Adrenal gland (tissue), 9 donors: ENCODE measurements at regions not wholly inside any gene's neighbourhood (a gene's known extent, or its start where the extent isn't known, plus 50 kb on each side); places are given as distances from the start of the nearest gene placed in this dataset.

Experiments
- DNase-seq, 7 donors: peaks; one replicate each; pipeline ENCODE4 v3.0.0-alpha.2; 2019 to 2020
- H3K27ac ChIP-seq, 5 donors: fragments of 200-600 bp; sonication (generic) in 4 of 5; 1 replicate in 3 of 5; 2 replicates in 2 of 5; pipeline versions ENCODE4 v1.5.1 to v1.8.0; 2016 to 2020; ENCODE audit warnings: mild to moderate bottlenecking in 1 of 5
- H3K27me3 ChIP-seq: fragments of 200-600 bp; 2 replicates; pipeline ENCODE4 v1.8.0; 2021
- H3K36me3 ChIP-seq, 2 donors: fragments of 200-600 bp; replicated peaks in 1 of 2; 1 replicate in 1 of 2; 2 replicates in 1 of 2; pipeline versions ENCODE4 v1.5.1 to v1.8.0; 2018 to 2022
- H3K4me1 ChIP-seq, 2 donors: fragments of 200-600 bp; replicated peaks in 1 of 2; 1 replicate in 1 of 2; 2 replicates in 1 of 2; pipeline versions ENCODE4 v1.5.1 to v1.8.0; 2018 to 2021
- H3K4me3 ChIP-seq, 4 donors: fragments of 200-600 bp; sonication (generic) in 3 of 4; one replicate each; pipeline ENCODE4 v1.5.1; 2016 to 2018
- H3K9me3 ChIP-seq, 3 donors: fragments of 200-600 bp; sonication (generic) in 1 of 3; replicated peaks in 1 of 3; 1 replicate in 2 of 3; 2 replicates in 1 of 3; pipeline versions ENCODE4 v1.5.1 to v1.8.0; 2016 to 2021
- POLR2A ChIP-seq, 2 donors: fragments of 450-650 bp; IDR thresholded peaks; one replicate each; pipeline ENCODE4 v1.6.1; 2017; ENCODE audit warnings: antibody characterized with exemption in 2 of 2, mild to moderate bottlenecking in 2 of 2, moderate library complexity in 1 of 2
- WGBS, 4 donors: extraction: QIAGEN DNeasy Blood & Tissue Kit in 2 of 4; methylation state at CpG; one replicate each; pipeline versions ENCODE4 v1.1.5 to v1.1.7; 2013 to 2017; 5-methylcytosine and 5-hydroxymethylcytosine counted together
- intact Hi-C, 2 donors: fragments of 100-400 bp; cut with DNase I; formaldehyde crosslinking; loops; one replicate each; pipeline versions ENCODE4 v1.14.1 to v1.15.0; 2022 to 2023
- TF ChIP-seq, protein P1 (sequence below), 6 experiments: fragments of 450-650 bp in 4 of 6; fragments of 200-600 bp in 2 of 6; sonication (generic) in 1 of 6; IDR thresholded peaks; 1 replicate in 5 of 6; 2 replicates in 1 of 6; pipeline versions ENCODE4 v1.5.1 to v1.8.0; 2016 to 2021; ENCODE audit warnings: antibody characterized with exemption in 6 of 6, mild to moderate bottlenecking in 2 of 6, moderate library complexity in 1 of 6
- donor health status: healthy with polysubstance abuse.
- donor health status: Bipolar disorder and iron deficiency.
- donor health status: DM: yes; HTN: yes; CAD: no.
- donor health status: DM: no; HTN: no; CAD: no.
- donor health status: DM: no; HTN: no; CAD: no.

DNA sequence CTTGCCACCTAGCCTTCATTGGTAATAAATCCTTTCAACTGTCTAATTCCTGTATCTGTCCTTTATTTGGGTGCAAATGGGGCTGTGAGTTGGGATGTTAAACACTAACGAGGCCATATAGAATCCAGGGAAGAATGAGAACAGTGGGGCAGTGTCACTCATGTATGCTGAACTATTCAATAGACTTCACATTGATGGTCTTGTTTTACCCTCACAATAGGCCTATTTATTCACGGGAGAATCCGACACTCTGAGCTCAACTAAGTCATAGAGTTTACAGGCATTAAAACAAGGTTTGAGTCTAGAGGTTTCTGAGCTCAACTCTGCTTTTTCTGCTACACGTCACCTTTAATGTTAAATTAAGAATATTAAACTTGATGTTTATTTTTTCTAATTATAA lies 421.6 kb downstream of the SOX11 start:
- H3K27me3 ChIP-seq: no peaks in the 10 kb centered on the region
- H3K36me3 ChIP-seq: no peaks in the 10 kb centered on the region

DNA sequence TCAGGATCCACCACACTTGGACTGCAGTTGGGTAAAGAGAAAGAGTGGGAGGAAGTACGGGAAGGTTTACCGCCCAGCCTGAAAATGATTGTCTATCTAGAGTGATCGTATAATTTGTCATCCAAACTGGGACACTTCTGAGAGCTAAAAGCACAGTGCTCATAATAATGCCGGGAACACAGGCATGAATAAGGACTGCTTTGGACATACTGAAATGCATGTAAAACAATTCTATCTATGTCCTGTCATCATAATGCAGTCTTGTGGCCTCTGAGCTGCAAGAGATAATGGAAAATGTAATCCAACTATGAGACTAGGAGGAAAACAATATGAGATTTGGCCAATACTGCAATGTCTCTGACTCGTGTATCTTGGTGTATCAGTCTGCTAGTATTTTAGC lies 435.5 kb downstream of the SOX11 start:
- TF ChIP-seq, protein P1, sequence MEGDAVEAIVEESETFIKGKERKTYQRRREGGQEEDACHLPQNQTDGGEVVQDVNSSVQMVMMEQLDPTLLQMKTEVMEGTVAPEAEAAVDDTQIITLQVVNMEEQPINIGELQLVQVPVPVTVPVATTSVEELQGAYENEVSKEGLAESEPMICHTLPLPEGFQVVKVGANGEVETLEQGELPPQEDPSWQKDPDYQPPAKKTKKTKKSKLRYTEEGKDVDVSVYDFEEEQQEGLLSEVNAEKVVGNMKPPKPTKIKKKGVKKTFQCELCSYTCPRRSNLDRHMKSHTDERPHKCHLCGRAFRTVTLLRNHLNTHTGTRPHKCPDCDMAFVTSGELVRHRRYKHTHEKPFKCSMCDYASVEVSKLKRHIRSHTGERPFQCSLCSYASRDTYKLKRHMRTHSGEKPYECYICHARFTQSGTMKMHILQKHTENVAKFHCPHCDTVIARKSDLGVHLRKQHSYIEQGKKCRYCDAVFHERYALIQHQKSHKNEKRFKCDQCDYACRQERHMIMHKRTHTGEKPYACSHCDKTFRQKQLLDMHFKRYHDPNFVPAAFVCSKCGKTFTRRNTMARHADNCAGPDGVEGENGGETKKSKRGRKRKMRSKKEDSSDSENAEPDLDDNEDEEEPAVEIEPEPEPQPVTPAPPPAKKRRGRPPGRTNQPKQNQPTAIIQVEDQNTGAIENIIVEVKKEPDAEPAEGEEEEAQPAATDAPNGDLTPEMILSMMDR (IDR thresholded peaks at IDR 0.05): no peak
- no peak for TF ChIP-seq POLR2A (IDR thresholded peaks at IDR 0.05)
- Histone ChIP-seq H3K27me3 (no peaks in the 10 kb centered on the region), H3K36me3 (no peaks in the 10 kb centered on the region), H3K4me3 (no peak overlapping the region), H3K9me3 (no peaks in the 10 kb centered on the region), H3K27ac (no peak overlapping the region), H3K4me1 (no peaks in the 10 kb centered on the region)
- WGBS, 4 donors: 83 to 91% (median 85%) methylated on average over 5 of the region's 5 CpGs
- DNase-seq: no peak
- intact Hi-C loops: no loop called here

More for the DNA sequence above, 421.6 kb downstream of the SOX11 start:
- DNase-seq: no peak
- TF ChIP-seq, protein P1 (IDR thresholded peaks at IDR 0.05): no peak
- no peak for TF ChIP-seq POLR2A (IDR thresholded peaks at IDR 0.05)
- WGBS, 4 donors: 78 to 89% (median 82%) methylated on average over 4 of the region's 4 CpGs
- intact Hi-C loops: no loop called here
- Histone ChIP-seq H3K27ac (no peak overlapping the region), H3K4me3 (no peak overlapping the region), H3K9me3 (peaks cover 0 to 5% (median 0%) of the 10 kb centered on the region in 3 donors), H3K4me1 (no peaks in the 10 kb centered on the region)

DNA sequence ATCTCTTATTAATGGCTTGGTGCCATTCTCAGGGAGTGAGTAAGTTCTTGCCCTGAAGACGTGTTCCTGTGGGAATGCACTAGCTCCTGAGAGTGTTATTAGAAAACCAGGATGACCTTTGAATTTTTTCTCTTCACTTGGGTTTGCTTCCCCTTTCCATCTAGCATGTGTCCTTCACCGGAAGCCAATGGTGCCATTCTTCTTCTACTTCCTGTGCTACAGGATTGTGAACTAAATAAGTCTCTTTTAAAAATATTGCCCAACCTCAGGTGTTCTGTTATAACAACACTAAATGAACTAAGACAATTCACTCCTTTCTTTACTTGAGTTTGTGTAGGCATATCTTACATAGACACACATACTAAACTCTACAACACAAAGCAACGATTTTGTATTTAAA lies 447.0 kb downstream of the SOX11 start:
- Histone ChIP-seq H3K4me1 (no peaks in the 10 kb centered on the region), H3K9me3 (peaks cover 0 to 3% (median 0%) of the 10 kb centered on the region in 3 donors), H3K36me3 (no peaks in the 10 kb centered on the region), H3K27ac (no peak overlapping the region), H3K4me3 (no peak overlapping the region), H3K27me3 (no peaks in the 10 kb centered on the region)
- no peak for DNase-seq
- WGBS, 4 donors: 74 to 82% (median 78%) methylated on average over 3 of the region's 3 CpGs
- no peak for TF ChIP-seq POLR2A (IDR thresholded peaks at IDR 0.05)
- TF ChIP-seq, protein P1 (IDR thresholded peaks at IDR 0.05): no peak
- intact Hi-C loops: no loop called here

DNA sequence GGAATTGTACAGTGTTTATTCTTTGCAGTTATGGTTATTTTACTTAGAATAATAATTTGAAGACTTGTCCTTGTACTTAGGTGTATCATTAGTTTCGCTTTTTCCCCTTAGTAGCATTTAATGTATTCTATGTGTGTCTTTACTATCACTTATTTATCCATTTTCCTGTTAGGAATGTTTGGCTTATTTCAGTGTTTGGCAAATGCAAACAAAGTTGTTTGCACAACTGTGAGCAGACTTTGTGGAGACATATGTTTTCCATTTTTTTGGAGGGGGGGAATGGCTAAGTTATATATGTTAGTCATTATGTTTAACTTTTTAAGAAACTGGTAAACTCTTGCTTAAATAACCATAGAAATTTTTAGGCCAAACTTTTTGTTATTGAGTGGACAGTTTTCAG lies 447.7 kb downstream of the SOX11 start:
- 75 to 93% (median 86%) methylated on average over 1 of the region's 1 CpG for WGBS, 4 donors

More for the DNA sequence above, 447.7 kb downstream of the SOX11 start:
- TF ChIP-seq POLR2A (IDR thresholded peaks at IDR 0.05): no peak
- TF ChIP-seq, protein P1 (IDR thresholded peaks at IDR 0.05): no peak
- intact Hi-C loops: no loop called here
- DNase-seq: no peak
- Histone ChIP-seq H3K9me3 (peaks cover 0 to 3% (median 0%) of the 10 kb centered on the region in 3 donors), H3K4me3 (no peak overlapping the region), H3K4me1 (no peaks in the 10 kb centered on the region), H3K27ac (no peak overlapping the region), H3K36me3 (no peaks in the 10 kb centered on the region), H3K27me3 (no peaks in the 10 kb centered on the region)
